Muscle layer of colon (tissue), 2 donors: ENCODE measurements at regions not wholly inside any gene's neighbourhood (a gene's known extent, or its start where the extent isn't known, plus 50 kb on each side); places are given as distances from the start of the nearest gene placed in this dataset.
"Not testable (repeated sequence)": the region's sequence is repeated elsewhere in the genome, so short reads cannot be mapped to it uniquely, and the experiment has no call there.

Source experiments
- H3K27ac ChIP-seq: one replicate; pipeline ENCODE4 v1.7.0; 2013; ENCODE audit warnings: low read depth, mild to moderate bottlenecking, low read length, moderate library complexity
- H3K27me3 ChIP-seq, 2 donors: one replicate each; pipeline ENCODE4 v1.7.0; 2013; ENCODE audit warnings: low read length in 2 of 2, mild to moderate bottlenecking in 2 of 2; ENCODE audit not compliant: insufficient read depth in 2 of 2, control insufficient read depth in 1 of 2
- H3K36me3 ChIP-seq: one replicate; pipeline ENCODE4 v1.7.0; 2013; ENCODE audit warnings: mild to moderate bottlenecking, low read length; ENCODE audit not compliant: insufficient read depth
- H3K4me1 ChIP-seq: one replicate; pipeline ENCODE4 v1.7.0; 2013; ENCODE audit warnings: mild to moderate bottlenecking, low read length; ENCODE audit not compliant: insufficient read depth
- H3K4me3 ChIP-seq, 2 donors: one replicate each; pipeline ENCODE4 v1.7.0; 2013; ENCODE audit warnings: low read length in 2 of 2, low read depth in 1 of 2, mild to moderate bottlenecking in 1 of 2, moderate library complexity in 1 of 2
- H3K9ac ChIP-seq: one replicate; pipeline ENCODE4 v1.7.0; 2013; ENCODE audit warnings: low read length
- H3K9me3 ChIP-seq: one replicate; pipeline ENCODE4 v1.7.0; 2013; ENCODE audit warnings: mild to moderate bottlenecking, low read length
- donor health status: abdominal sarcoma.
- donor health status: Adenocarcinoma of cecum.

DNA sequence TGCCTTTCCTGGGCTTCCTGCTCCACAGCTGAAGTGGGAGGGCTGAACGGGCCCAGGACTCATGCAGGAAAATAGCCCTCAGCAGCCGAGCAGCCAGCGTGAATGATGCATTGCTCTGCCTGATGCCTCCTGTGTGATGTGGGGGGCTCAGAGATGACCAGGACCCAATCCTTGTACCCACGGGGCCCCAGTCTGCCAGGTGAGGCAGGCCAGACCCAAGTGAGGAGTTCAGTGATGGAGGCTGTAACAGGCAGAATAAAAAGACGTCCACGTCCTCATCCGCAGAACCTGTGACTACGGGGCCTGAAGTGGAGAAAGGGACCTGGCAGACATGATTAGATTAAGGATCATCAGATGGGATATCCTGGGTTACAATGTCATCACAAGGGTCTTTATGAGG, 194.9 kb upstream of the HDAC4 start:
- H3K9ac ChIP-seq, result no peak overlapping the region
- H3K27me3 ChIP-seq, result no peaks in the 10 kb centered on the region
- no peak overlapping the region for H3K27ac ChIP-seq
- H3K36me3 ChIP-seq, result no peaks in the 10 kb centered on the region
- H3K4me1 ChIP-seq, result no peaks in the 10 kb centered on the region
- H3K9me3 ChIP-seq, result no peaks in the 10 kb centered on the region
- H3K4me3 ChIP-seq, result no peak overlapping the region

DNA sequence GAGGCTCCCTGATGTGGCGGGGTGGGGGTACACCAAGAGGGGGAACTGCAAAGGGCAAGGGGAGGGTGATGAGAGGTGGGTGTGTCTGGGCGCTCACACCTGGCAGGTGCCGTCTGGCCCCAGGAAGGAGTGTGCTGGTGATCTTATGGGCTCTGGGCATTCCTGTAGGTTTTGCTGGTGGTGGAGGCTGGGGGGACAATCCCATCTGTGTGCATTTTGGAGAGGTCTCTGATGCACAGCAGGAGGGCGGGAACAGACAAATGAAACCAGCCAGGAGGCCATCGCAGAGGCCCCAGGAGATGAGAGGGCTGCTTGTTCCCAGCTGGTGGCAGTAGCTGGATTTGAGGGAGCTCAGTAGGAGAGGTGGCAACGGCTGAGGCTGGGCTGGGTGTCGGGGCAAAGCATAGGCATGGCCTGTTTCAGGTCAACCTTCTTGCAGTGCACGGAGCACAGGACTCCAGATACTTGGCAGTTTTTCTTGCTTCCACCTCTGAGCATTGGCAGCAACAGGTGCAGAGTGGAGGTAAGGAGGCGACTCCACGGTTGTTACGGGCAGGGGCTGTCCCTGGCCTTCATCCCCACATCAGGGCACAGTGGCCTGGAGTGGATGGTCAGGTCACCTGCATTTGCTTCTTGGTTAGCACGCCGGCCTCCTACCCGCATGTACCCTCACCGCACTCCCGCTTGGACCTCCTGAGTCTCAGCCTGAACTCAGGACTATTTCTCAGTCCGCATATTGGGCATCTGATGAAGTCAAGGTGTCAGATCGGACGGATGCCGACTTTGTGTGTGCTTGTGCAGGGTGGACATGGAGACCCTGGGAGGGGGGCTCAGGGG, 194.2 kb upstream of the HDAC4 start:
- H3K36me3 ChIP-seq, result no peaks in the 10 kb centered on the region
- no peaks in the 10 kb centered on the region for H3K4me1 ChIP-seq
- no peak overlapping the region for H3K9ac ChIP-seq
- no peaks in the 10 kb centered on the region for H3K9me3 ChIP-seq
- no peaks in the 10 kb centered on the region for H3K27me3 ChIP-seq
- H3K4me3 ChIP-seq, result no peak overlapping the region
- no peak overlapping the region for H3K27ac ChIP-seq

GRCh38 chr2:239594019-239594771, 193.4 kb upstream of the HDAC4 start:
- Histone ChIP-seq H3K36me3 (no peaks in the 10 kb centered on the region), H3K9me3 (no peaks in the 10 kb centered on the region), H3K9ac (no peak overlapping the region), H3K4me3 (no peak overlapping the region), H3K27ac (no peak overlapping the region), H3K4me1 (no peaks in the 10 kb centered on the region), H3K27me3 (no peaks in the 10 kb centered on the region)

GRCh38 chr2:239593455-239593854, 192.6 kb upstream of the HDAC4 start:
- H3K36me3 ChIP-seq, result no peaks in the 10 kb centered on the region
- no peak overlapping the region for H3K4me3 ChIP-seq
- H3K27ac ChIP-seq, result no peak overlapping the region
- H3K9me3 ChIP-seq, result no peaks in the 10 kb centered on the region
- H3K4me1 ChIP-seq, result no peaks in the 10 kb centered on the region
- H3K9ac ChIP-seq, result no peak overlapping the region
- no peaks in the 10 kb centered on the region for H3K27me3 ChIP-seq

- H3K4me1 ChIP-seq, H3K9ac ChIP-seq, H3K36me3 ChIP-seq, H3K9me3 ChIP-seq, H3K4me3 ChIP-seq, H3K27me3 ChIP-seq, H3K27ac ChIP-seq: not testable (repeated sequence)
Observed at GRCh38 chr2:239592629-239593290, 191.9 kb upstream of the HDAC4 start.

DNA sequence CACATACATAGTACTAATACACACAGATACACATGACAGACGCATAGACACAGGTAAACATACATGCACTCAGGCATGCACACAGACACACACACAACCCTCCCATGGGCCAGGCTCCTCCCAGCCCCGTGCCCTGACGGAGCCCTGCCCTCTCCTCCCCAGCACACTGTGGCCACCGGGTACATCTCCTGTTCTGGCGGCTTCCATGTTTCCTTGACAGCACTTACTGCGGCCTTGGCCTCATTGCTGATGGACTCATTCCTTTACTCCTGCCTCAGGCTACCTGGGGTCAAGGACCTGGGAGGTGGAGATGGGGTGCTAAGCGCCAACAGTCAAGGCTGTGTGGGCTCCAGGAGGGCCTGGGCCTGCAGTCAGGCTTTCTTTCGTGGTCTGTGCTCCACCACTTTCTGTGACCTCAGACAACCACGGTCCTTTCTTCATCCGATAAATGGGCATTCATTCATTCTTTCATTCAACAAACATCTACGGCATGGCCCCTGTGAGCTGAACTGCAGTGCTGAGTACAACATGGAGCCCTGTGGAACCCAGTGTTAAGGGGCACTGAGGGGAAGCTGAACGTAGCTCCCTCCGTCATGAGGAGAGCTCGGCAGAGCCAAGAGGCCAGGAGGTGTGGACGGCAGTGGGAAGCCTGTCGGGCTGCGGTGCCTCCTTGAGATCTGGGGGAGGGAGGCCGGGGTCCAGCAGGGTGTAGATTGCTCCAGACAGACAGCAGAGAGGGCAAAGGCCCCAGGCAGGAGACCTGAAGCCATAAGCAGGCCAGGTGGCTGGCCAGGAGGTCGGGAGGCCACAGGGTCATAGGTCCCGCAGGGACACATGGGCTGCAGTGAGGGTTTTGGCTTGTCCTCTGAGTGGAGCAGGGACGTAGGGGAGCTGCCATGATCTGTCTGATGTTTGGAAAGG, 190.4 kb upstream of the HDAC4 start:
- H3K36me3 ChIP-seq, result no peaks in the 10 kb centered on the region
- no peaks in the 10 kb centered on the region for H3K4me1 ChIP-seq
- H3K4me3 ChIP-seq, result no peak overlapping the region

DNA sequence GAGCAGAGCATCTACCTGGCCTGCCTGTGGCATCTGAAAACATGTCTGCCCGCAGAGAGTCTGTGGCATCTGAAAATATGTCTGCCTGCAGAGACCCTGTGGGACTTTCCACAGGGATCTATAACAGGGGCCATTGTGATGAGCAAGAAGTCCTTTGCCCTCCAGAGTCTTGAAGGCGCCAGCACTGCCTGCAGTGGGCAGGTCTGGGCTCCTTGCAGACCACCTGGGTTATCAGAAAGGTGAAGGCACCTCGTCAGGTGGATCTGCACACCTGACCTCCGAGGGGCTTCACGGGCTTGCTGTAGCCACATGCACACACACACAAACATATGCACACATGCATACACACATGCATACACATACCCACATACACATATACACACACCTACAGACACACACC, 189.5 kb upstream of the HDAC4 start:
- H3K27me3 ChIP-seq, result no peaks in the 10 kb centered on the region
- H3K4me3 ChIP-seq, result no peak overlapping the region
- H3K9me3 ChIP-seq, result no peaks in the 10 kb centered on the region
- H3K4me1 ChIP-seq, result no peaks in the 10 kb centered on the region
- no peaks in the 10 kb centered on the region for H3K36me3 ChIP-seq
- H3K9ac ChIP-seq, result no peak overlapping the region
- no peak overlapping the region for H3K27ac ChIP-seq

More for the DNA sequence above, 190.4 kb upstream of the HDAC4 start:
- H3K9me3 ChIP-seq, result no peaks in the 10 kb centered on the region
- no peak overlapping the region for H3K27ac ChIP-seq
- H3K27me3 ChIP-seq, result no peaks in the 10 kb centered on the region
- H3K9ac ChIP-seq, result no peak overlapping the region

DNA sequence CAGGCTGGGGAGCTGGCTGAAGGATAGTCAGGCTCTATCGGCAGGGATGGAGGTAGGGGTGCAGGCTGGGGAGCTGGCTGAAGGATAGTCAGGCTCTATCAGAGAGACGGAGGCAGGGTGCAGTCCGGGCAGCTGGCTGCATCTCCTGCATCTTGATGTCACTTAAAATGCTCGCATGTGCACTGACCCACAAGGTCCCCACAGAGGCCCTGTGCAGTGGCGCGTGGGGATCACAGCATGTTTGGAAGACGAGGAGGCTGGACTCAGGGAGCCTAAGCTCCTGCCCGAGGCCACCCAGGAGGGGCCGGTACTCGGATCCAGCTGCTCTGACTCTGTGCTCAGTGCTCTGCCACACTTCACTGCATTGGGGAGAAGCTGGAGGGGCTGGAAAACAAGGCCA, 189.0 kb upstream of the HDAC4 start:
- no peak overlapping the region for H3K9ac ChIP-seq
- H3K27ac ChIP-seq, result no peak overlapping the region

GRCh38 chr2:239589270-239589825, 188.5 kb upstream of the HDAC4 start:
- Histone ChIP-seq H3K27ac (no peak overlapping the region), H3K9me3 (no peaks in the 10 kb centered on the region), H3K36me3 (no peaks in the 10 kb centered on the region), H3K9ac (no peak overlapping the region), H3K4me3 (no peak overlapping the region), H3K4me1 (no peaks in the 10 kb centered on the region), H3K27me3 (no peaks in the 10 kb centered on the region)

More for the DNA sequence above, 189.0 kb upstream of the HDAC4 start:
- Histone ChIP-seq H3K4me3 (no peak overlapping the region), H3K27me3 (no peaks in the 10 kb centered on the region), H3K36me3 (no peaks in the 10 kb centered on the region), H3K4me1 (no peaks in the 10 kb centered on the region), H3K9me3 (no peaks in the 10 kb centered on the region)

GRCh38 chr2:239588451-239589269, 187.8 kb upstream of the HDAC4 start:
- Histone ChIP-seq H3K27me3 (no peaks in the 10 kb centered on the region), H3K36me3 (no peaks in the 10 kb centered on the region), H3K27ac (no peak overlapping the region), H3K9me3 (no peaks in the 10 kb centered on the region), H3K4me1 (no peaks in the 10 kb centered on the region), H3K4me3 (no peak overlapping the region), H3K9ac (no peak overlapping the region)
